ES-I3 (cell line): ENCODE measurements at regions not wholly inside any gene's neighbourhood (a gene's known extent, or its start where the extent isn't known, plus 50 kb on each side); places are given as distances from the start of the nearest gene placed in this dataset.

ENCODE experiments used
- H3K36me3 ChIP-seq: 2 replicates; pipeline ENCODE4 v1.6.1; 2013; ENCODE audit warnings: mild to moderate bottlenecking, low read length, control low read depth, moderate library complexity; ENCODE audit not compliant: insufficient read depth
- H3K4me1 ChIP-seq: 2 replicates; pipeline ENCODE4 v1.6.1; 2013; ENCODE audit warnings: mild to moderate bottlenecking, control low read depth, low read length; ENCODE audit not compliant: insufficient read depth
- H3K9ac ChIP-seq: 2 replicates; pipeline ENCODE4 v1.6.1; 2013; ENCODE audit warnings: low read depth, mild to moderate bottlenecking, low read length, moderate library complexity
- H3K9me3 ChIP-seq: 2 replicates; pipeline ENCODE4 v1.6.1; 2013; ENCODE audit warnings: mild to moderate bottlenecking, low read length, moderate library complexity; ENCODE audit not compliant: control insufficient read depth, insufficient read depth

DNA sequence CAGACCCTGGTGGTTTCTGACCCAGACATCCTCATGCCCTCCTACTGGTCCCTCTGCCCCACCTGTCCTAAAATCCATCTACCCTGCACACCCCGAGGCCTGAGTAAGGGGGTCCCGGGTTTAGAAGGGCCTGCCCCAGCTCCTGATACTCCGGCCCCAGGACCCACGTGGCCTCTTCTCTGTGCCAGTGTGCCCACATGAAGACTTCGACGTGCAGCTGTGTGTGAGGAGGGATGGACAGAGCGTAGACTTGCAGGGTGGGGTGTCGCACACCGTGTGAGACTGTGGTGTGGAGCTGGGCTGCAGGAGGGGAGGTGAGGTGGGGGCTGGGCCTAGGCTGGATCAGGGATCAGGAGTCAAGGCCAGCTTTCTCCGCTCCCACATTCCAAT lies 461.1 kb downstream of the PTPRU start:
- H3K4me1 ChIP-seq: no peaks in the 10 kb centered on the region
- no peaks in the 10 kb centered on the region for H3K36me3 ChIP-seq
- H3K9me3 ChIP-seq: peaks cover 6% of the 10 kb centered on the region
- H3K9ac ChIP-seq: no peak overlapping the region

DNA sequence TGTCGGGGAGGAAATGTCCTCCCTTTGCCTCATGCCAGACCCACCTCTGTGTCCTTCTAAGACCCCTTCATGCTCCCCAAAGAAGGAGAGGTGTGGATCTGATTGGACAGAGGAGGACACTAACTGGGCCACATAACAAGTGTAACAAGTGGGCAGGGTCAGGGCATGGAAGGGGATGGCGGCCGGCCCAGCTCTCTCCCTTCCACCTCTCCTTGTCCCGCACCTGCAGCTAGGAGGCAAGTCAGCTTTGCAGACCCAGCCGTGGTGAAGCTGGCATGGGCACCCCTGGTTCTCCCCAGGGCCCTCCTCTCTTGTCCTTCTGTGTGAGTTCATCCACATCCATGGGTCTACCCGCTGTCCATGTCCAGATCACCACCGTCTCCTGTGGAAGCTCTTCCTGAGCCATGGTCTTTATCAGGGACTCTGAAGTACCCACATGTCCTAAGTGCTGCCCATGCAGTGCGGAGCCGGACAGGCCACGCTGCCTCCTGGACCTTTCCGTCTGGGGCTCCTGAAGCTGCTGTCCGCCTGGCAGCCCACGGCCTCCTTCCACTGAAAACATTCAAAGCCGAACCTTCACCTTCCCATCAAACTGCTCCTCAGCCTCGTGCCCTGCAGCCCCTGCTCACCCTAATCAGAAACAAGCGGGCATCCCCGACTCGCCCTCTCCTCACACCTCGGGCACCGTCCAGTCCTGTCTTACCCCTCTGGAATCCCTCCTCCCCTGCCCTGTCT lies 460.5 kb downstream of the PTPRU start:
- Histone ChIP-seq H3K36me3 (no peaks in the 10 kb centered on the region), H3K9me3 (peaks cover 6% of the 10 kb centered on the region), H3K9ac (no peak overlapping the region), H3K4me1 (no peaks in the 10 kb centered on the region)

DNA sequence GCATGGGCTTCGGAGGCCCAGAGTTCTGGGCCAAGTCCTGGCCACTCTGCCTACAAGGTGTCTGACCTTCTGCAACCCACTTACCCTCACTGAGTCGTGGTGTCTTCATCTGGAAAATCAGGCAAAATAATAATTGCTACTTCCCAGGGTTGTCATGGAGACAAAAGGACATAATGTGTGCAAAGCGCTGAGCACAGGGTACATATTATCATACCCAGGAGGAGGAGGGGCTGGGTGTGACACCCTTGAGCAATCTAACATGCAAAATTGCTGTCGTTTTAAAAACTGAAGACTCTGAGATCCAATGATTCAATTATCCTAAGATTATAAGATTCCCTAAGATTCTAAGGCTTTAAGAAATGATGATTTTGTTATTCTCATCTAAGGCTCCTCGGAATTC lies 459.5 kb downstream of the PTPRU start:
- Histone ChIP-seq H3K9ac (no peak overlapping the region), H3K9me3 (peaks cover 6% of the 10 kb centered on the region), H3K4me1 (no peaks in the 10 kb centered on the region), H3K36me3 (no peaks in the 10 kb centered on the region)

DNA sequence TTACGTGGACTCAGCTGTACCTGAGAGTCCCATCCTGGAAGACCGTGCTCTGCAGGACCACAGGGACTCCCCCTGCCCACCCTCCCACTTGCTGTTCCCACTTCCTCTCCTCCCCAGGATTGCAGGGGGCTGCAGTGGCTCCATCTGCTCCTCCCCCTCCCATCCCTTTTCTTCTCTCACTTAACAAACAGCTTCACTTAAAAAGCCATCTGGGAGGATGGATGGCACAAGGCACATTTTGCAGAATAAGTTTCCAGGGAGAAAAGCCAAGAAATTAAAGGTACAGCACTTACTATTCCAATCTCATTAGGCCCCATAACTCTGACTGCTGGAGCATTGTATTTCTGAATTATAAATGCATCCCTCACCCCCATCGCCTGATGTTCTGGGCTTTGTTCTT lies 458.7 kb downstream of the PTPRU start:
- Histone ChIP-seq H3K9ac (no peak overlapping the region), H3K36me3 (no peaks in the 10 kb centered on the region), H3K4me1 (no peaks in the 10 kb centered on the region), H3K9me3 (peaks cover 6% of the 10 kb centered on the region)

DNA sequence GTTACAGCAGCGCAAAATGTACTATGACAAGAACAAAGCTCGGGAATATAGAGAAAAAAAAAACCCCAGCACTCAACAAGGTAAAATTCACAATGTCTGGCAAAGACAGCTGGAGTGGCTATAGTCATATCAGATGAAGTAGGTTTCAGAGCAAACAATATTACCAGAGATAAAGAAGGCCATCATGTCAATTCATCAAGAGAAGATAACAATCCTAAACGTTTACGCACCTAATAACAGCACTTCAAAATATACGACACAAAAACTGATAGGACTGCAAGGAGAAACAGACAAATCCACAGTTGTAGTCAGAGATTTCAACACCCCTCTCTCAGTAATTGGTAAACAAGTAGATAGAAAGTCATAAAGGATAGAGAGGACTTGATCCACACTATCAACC lies 455.2 kb downstream of the PTPRU start:
- Histone ChIP-seq H3K4me1 (peaks cover 12% of the 10 kb centered on the region), H3K9ac (no peak overlapping the region), H3K36me3 (no peaks in the 10 kb centered on the region), H3K9me3 (peaks cover 6% of the 10 kb centered on the region)

DNA sequence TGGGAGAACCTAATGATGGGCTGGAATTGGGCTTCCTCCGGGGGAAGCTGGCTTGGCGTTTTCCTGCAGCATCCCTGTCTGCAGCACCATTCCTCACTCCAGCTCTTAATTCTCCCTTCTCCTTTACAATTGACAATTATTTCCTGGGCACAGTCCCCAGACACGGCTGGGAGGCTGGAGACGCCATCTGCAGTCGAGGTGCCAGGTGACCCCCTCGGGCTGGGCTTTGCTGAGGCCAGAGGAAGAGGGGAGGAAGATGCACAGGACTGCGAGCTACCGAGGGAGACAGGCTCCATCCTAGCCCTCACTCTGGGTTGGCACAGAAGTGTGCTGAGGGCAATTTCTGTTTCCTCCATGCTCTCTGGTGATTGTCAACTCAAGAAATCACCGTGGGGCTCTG lies 453.8 kb downstream of the PTPRU start:
- no peak overlapping the region for H3K9ac ChIP-seq

DNA sequence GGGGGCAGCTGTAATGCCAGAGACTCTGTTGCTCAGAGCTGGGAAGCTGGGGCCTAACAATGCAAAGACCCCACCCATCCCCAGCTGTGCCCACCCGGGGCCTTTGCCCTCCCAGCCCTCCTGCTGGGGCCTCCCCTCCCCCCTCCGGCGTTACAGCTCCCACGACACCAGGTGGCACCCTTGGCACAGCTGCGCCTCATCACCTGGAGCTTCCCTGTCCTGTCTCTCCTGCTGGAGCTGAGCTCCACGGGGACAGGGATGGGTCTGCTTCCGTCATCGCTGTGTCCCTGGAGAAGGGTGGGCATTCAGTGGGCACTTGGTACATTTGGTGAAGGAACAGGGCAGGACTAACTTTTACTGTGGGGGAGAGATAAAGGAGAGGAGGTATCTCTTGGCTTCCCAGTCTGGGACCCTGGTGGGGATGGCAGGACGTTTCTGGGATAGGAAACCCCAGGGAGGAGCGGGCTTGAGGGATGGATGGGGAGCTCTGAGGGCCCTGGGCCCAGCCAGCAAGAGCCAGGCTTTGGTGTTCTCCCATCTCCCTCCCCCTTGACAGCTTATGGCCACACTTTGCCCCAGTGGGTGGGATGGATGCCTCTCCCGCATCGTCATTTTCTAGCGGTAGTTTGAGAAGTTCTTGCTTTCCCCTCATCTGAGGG lies 453.2 kb downstream of the PTPRU start:
- peaks cover 6% of the 10 kb centered on the region for H3K9me3 ChIP-seq
- H3K9ac ChIP-seq: no peak overlapping the region
- no peaks in the 10 kb centered on the region for H3K36me3 ChIP-seq
- H3K4me1 ChIP-seq: peaks cover 12% of the 10 kb centered on the region

More for the DNA sequence above, 453.8 kb downstream of the PTPRU start:
- Histone ChIP-seq H3K9me3 (peaks cover 6% of the 10 kb centered on the region), H3K4me1 (peaks cover 12% of the 10 kb centered on the region), H3K36me3 (no peaks in the 10 kb centered on the region)

DNA sequence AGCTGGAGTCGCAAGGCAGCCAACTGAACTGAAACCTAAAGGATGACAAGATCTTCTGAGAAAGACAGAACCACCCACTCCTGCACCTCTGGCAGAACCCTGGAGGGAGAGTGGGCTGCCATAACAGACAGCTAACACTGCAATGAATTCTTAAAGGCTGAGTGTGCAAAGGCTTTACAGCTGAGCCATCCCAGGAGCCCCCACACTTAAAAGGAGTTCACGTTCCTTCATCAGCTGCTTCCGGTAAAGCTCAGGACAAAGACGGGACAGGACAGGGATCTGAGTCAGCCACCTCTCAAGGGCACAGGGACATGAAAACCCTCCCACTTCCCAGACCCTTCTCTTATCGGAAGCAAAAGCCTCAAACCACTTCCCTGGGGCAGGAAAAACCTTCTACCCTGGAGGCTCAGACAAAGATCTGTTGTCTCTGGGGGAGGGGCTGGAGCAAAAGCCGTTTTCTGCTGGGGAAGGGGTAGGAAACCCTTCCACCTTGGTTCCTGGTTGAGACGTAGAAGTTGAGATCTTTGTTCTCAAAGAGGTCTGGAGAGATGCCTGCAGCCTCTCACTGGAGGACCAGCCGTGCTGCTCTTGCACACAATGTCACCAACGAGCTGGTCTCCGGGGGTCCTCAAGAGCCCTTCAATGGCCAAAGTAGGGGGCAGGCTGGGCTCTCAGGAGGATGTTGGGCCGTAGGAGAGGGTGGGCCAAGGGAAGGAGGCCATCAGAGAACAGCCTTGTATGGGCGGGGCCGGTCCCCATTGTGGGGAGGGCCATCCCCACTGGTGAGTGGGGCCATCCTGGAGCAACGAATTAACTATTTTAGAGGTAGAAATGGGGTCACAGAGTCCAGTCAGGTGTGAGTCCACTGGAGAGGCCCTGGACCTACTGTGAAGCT lies 452.4 kb downstream of the PTPRU start:
- H3K9me3 ChIP-seq: no peaks in the 10 kb centered on the region
- peaks cover 12% of the 10 kb centered on the region for H3K4me1 ChIP-seq
- no peaks in the 10 kb centered on the region for H3K36me3 ChIP-seq
- no peak overlapping the region for H3K9ac ChIP-seq

DNA sequence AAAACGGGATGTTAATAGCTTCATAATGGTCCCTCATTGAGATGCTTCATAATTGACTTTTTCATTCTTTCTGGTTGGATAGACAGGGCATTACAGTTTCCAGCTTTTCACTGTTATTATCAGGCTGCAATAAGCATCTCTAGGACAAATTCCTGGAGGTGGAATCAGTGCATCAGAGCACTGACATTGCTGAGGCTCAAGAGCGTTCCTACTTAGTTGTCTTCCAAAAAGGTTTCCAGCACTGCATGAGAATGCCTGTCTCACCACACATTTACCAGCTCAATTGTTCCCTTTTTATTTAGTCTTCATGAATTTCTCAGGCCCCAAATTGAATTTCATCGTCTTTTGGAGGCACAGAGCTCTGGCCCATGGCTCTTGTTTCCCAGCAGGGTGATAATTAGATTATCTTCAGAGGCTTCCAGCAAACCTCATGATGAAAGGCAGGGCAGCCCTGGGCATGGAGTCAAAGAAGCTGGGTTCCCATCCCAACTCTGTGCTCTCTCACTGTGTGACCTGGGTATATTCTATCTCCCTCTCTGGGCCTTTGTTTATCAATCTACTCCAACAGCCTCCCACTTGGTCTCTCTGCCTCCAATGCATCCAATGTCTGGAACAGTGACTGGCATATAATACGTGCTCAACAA lies 451.4 kb downstream of the PTPRU start:
- H3K4me1 ChIP-seq: peaks cover 17% of the 10 kb centered on the region
- no peak overlapping the region for H3K9ac ChIP-seq
- H3K9me3 ChIP-seq: no peaks in the 10 kb centered on the region
- H3K36me3 ChIP-seq: no peaks in the 10 kb centered on the region

DNA sequence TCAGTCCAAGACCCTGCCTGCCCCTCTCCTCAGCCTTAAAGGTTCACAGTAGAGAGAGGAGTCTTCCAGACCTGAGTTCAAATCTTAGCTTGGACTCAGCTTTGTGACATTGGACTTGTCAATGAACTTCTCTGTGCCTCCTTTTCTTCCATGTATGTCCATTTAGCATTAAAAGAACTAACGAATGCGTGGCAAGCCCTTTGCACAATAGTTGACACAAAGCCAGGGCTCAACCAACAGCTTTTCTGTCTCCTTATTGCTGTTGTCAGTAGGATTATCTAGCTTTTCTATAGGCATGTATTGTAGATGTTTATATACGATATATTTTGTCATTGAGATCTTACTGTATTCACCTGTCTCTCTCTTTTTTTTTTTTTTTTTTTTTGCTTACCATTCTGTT lies 450.8 kb downstream of the PTPRU start:
- Histone ChIP-seq H3K9me3 (no peaks in the 10 kb centered on the region), H3K9ac (no peak overlapping the region), H3K36me3 (no peaks in the 10 kb centered on the region), H3K4me1 (peaks cover 17% of the 10 kb centered on the region)

DNA sequence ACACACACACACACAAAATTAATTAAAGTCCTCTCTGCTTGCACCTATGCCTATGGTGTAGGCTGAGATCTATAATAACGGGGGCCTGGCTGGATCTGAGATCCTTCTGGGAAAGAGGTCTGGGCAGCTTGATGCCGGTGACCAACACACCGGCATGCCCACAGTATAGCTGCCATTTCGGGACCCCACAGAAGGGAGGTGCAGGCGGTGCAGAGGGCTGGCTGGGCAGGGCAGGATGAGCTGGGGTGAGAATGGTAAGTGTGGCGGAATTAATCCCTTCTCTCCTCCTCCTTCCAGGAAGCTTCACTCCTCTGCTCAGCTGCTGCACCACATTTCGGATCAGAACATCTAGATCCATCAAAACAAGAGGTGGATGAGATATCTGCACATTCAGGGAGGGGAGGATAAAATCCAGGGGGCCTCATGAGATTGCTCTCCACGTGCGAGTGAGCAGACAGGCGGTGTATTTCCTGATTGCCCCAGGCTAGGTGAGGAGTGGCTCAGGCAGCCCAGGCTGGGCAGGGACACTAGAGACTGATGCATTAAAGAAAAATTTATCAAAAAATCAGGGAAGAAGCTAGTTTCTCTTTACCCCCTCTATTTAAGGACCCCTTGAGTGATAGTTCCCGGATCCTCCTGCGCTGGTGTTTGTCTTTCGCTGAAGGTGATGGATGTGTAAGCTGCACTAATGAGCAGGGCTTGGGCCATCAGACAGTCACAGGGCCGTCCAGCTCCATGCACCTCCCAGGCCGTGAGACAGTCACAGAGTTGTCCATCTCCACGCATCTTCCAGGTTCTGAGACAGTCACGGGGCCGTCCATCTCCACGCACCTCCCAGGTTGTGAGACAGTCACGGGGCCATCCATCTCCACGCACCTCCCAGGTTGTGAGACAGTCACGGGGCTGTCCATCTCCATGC lies 449.9 kb downstream of the PTPRU start:
- Histone ChIP-seq H3K9ac (no peak overlapping the region), H3K4me1 (peaks cover 17% of the 10 kb centered on the region), H3K9me3 (no peaks in the 10 kb centered on the region), H3K36me3 (no peaks in the 10 kb centered on the region)

DNA sequence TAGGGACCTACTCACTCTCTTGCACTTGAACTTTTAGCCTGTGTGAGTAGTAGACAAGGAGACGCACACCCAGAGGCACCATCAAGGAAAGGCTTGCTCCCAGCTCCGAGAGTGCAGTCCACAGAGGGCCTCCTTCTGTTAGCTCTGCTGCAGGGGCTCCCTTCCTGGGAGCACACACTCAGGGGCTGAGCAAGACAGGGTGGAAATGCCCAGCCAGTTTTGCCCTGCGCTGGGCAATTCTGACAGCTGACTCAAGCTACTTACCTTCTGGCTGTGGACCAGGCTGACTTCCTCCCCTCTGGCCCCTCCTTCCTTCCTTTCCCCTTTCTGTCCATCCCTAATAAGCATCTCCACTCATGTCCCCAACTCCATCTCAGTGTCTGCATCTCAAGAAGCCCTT lies 449.1 kb downstream of the PTPRU start:
- H3K9me3 ChIP-seq: no peaks in the 10 kb centered on the region
- H3K4me1 ChIP-seq: peaks cover 17% of the 10 kb centered on the region
- H3K9ac ChIP-seq: no peak overlapping the region
- no peaks in the 10 kb centered on the region for H3K36me3 ChIP-seq

DNA sequence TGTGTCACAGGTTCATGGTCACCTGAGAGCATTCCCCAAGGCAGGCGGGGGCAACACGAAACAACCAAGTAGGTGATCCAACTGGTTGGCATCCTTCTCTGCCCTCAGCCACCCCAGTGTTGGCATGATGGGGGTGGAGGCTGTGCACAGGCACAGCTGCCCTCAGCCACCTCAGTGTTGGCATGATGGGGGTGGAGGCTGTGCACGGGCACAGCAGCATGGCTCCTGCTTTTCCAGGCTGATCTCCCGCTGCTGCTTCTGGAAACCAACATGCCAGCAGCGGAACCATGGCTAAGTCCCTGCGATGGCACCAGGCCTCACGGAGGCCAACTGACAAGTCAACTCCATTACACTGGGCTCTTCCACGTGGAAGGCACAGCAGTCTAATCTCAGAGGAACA lies 447.8 kb downstream of the PTPRU start:
- Histone ChIP-seq H3K9me3 (no peaks in the 10 kb centered on the region), H3K4me1 (peaks cover 17% of the 10 kb centered on the region), H3K9ac (no peak overlapping the region), H3K36me3 (no peaks in the 10 kb centered on the region)
